ENCODE measurements at regions not wholly inside any gene's neighbourhood (a gene's known extent, or its start where the extent isn't known, plus 50 kb on each side); places are given as distances from the start of the nearest gene placed in this dataset.

- H3K27me3 Mint-ChIP-seq (ENCODE audit: insufficient read depth, low read depth, poor library complexity): peaks cover 9% of the 10 kb centered on the region
- Histone ChIP-seq H3K9me2 (ENCODE audit: insufficient read depth) (peaks cover 37% of the 10 kb centered on the region), H3K27ac (ENCODE audit: low read depth) (no peak overlapping the region), H3K36me3 (ENCODE audit: insufficient read depth) (no peaks in the 10 kb centered on the region), H3K27me3 (ENCODE audit: insufficient read depth) (no peaks in the 10 kb centered on the region), H3K4me1 (ENCODE audit: insufficient read depth) (no peaks in the 10 kb centered on the region), H3K79me2 (replicated peaks; ENCODE audit: insufficient read depth) (no peaks in the 10 kb centered on the region), H4K20me1 (replicated peaks; ENCODE audit: insufficient read depth) (no peaks in the 10 kb centered on the region), H2AFZ (no peak overlapping the region), H3K4me2 (no peak overlapping the region), H3K4me3 (no peak overlapping the region), H3F3A (replicated peaks; ENCODE audit: low read depth) (no peaks in the 10 kb centered on the region)
- no peak for ATAC-seq
- H3K4me1 Mint-ChIP-seq: peaks cover 4% of the 10 kb centered on the region; the same call in 2 of the 3 replicates
- no peak overlapping the region for H3K4me3 Mint-ChIP-seq
- H3K36me3 Mint-ChIP-seq (ENCODE audit: low read depth): no peaks in the 10 kb centered on the region; the same call in 2 of the 3 replicates
- H3K27ac Mint-ChIP-seq: no peak overlapping the region
- TF ChIP-seq, protein P1, sequence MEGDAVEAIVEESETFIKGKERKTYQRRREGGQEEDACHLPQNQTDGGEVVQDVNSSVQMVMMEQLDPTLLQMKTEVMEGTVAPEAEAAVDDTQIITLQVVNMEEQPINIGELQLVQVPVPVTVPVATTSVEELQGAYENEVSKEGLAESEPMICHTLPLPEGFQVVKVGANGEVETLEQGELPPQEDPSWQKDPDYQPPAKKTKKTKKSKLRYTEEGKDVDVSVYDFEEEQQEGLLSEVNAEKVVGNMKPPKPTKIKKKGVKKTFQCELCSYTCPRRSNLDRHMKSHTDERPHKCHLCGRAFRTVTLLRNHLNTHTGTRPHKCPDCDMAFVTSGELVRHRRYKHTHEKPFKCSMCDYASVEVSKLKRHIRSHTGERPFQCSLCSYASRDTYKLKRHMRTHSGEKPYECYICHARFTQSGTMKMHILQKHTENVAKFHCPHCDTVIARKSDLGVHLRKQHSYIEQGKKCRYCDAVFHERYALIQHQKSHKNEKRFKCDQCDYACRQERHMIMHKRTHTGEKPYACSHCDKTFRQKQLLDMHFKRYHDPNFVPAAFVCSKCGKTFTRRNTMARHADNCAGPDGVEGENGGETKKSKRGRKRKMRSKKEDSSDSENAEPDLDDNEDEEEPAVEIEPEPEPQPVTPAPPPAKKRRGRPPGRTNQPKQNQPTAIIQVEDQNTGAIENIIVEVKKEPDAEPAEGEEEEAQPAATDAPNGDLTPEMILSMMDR (conservative IDR thresholded peaks at IDR 0.05; ENCODE audit: low read depth in 2 of 2): no peak
- TF ChIP-seq NANOG (IDR thresholded peaks at IDR 0.05; ENCODE audit: borderline replicate concordance) (no peak), EZH2 (IDR thresholded peaks at IDR 0.05; ENCODE audit: low read depth, unreplicated experiment) (no peak), CREB1 (CRISPR knock-in tag; IDR thresholded peaks at IDR 0.05; ENCODE audit: low read depth) (no peak), JUNB (IDR thresholded peaks at IDR 0.05; ENCODE audit: unreplicated experiment) (no peak), REST (IDR thresholded peaks at IDR 0.05; ENCODE audit: unreplicated experiment) (no peak), POLR2AphosphoS5 (IDR thresholded peaks at IDR 0.05; ENCODE audit: low read depth) (no peak), STAT1 (IDR thresholded peaks at IDR 0.05; ENCODE audit: unreplicated experiment) (no peak)
- TF ChIP-seq, protein P2, sequence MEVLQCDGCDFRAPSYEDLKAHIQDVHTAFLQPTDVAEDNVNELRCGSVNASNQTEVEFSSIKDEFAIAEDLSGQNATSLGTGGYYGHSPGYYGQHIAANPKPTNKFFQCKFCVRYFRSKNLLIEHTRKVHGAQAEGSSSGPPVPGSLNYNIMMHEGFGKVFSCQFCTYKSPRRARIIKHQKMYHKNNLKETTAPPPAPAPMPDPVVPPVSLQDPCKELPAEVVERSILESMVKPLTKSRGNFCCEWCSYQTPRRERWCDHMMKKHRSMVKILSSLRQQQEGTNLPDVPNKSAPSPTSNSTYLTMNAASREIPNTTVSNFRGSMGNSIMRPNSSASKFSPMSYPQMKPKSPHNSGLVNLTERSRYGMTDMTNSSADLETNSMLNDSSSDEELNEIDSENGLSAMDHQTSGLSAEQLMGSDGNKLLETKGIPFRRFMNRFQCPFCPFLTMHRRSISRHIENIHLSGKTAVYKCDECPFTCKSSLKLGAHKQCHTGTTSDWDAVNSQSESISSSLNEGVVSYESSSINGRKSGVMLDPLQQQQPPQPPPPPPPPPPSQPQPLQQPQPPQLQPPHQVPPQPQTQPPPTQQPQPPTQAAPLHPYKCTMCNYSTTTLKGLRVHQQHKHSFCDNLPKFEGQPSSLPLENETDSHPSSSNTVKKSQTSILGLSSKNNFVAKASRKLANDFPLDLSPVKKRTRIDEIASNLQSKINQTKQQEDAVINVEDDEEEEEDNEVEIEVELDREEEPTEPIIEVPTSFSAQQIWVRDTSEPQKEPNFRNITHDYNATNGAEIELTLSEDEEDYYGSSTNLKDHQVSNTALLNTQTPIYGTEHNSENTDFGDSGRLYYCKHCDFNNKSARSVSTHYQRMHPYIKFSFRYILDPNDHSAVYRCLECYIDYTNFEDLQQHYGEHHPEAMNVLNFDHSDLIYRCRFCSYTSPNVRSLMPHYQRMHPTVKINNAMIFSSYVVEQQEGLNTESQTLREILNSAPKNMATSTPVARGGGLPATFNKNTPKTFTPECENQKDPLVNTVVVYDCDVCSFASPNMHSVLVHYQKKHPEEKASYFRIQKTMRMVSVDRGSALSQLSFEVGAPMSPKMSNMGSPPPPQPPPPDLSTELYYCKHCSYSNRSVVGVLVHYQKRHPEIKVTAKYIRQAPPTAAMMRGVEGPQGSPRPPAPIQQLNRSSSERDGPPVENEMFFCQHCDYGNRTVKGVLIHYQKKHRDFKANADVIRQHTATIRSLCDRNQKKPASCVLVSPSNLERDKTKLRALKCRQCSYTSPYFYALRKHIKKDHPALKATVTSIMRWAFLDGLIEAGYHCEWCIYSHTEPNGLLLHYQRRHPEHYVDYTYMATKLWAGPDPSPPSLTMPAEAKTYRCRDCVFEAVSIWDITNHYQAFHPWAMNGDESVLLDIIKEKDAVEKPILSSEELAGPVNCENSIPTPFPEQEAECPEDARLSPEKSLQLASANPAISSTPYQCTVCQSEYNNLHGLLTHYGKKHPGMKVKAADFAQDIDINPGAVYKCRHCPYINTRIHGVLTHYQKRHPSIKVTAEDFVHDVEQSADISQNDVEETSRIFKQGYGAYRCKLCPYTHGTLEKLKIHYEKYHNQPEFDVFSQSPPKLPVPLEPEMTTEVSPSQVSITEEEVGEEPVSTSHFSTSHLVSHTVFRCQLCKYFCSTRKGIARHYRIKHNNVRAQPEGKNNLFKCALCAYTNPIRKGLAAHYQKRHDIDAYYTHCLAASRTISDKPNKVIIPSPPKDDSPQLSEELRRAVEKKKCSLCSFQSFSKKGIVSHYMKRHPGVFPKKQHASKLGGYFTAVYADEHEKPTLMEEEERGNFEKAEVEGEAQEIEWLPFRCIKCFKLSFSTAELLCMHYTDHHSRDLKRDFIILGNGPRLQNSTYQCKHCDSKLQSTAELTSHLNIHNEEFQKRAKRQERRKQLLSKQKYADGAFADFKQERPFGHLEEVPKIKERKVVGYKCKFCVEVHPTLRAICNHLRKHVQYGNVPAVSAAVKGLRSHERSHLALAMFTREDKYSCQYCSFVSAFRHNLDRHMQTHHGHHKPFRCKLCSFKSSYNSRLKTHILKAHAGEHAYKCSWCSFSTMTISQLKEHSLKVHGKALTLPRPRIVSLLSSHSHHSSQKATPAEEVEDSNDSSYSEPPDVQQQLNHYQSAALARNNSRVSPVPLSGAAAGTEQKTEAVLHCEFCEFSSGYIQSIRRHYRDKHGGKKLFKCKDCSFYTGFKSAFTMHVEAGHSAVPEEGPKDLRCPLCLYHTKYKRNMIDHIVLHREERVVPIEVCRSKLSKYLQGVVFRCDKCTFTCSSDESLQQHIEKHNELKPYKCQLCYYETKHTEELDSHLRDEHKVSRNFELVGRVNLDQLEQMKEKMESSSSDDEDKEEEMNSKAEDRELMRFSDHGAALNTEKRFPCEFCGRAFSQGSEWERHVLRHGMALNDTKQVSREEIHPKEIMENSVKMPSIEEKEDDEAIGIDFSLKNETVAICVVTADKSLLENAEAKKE (CRISPR knock-in tag; IDR thresholded peaks at IDR 0.05): no peak
- TF ChIP-seq, protein P3, sequence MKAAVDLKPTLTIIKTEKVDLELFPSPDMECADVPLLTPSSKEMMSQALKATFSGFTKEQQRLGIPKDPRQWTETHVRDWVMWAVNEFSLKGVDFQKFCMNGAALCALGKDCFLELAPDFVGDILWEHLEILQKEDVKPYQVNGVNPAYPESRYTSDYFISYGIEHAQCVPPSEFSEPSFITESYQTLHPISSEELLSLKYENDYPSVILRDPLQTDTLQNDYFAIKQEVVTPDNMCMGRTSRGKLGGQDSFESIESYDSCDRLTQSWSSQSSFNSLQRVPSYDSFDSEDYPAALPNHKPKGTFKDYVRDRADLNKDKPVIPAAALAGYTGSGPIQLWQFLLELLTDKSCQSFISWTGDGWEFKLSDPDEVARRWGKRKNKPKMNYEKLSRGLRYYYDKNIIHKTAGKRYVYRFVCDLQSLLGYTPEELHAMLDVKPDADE (IDR thresholded peaks at IDR 0.05): no peak
- no peaks in the 10 kb centered on the region for H3K9me3 Mint-ChIP-seq
- no peak for DNase-seq (ENCODE audit: low spot score)
Observed at GRCh38 chr5:135631391-135631790, 52.6 kb upstream of the CXCL14 start.
